ENCODE measurements at regions not wholly inside any gene's neighbourhood (a gene's known extent, or its start where the extent isn't known, plus 50 kb on each side); places are given as distances from the start of the nearest gene placed in this dataset.

GRCh38 chr2:160813506-160813858 lies 319.9 kb upstream of the RBMS1 start:
- Histone ChIP-seq H3K27me3 (no peaks in the 10 kb centered on the region), H3K4me3 (no peak overlapping the region), H3K9me3 (no peaks in the 10 kb centered on the region), H3K27ac (no peak overlapping the region), H3K36me3 (no peaks in the 10 kb centered on the region), H3K4me1 (no peaks in the 10 kb centered on the region)
- intact Hi-C loops (cut with DNase I) = no loop called here
- no peak for TF ChIP-seq CTCF (IDR thresholded peaks at IDR 0.05)
- peak; percentile 49 for ATAC-seq
- DNase-seq = no peak

- Histone ChIP-seq H3K9me3 (peaks cover 0 to 5% of the 10 kb centered on the region in 2 donors), H3K27me3 (no peaks in the 10 kb centered on the region), H3K4me3 (no peak overlapping the region), H3K36me3 (no peaks in the 10 kb centered on the region), H3K4me1 (no peaks in the 10 kb centered on the region), H3K27ac (no peak overlapping the region)
- ATAC-seq (no peak), DNase-seq (no peak)
- TF ChIP-seq CTCF (IDR thresholded peaks at IDR 0.05) = no peak
- intact Hi-C loops (cut with DNase I) = no loop called here
These were observed 323.4 kb upstream of the RBMS1 start for GRCh38 chr2:160816916-160817499.

- no peaks in the 10 kb centered on the region for H3K36me3 ChIP-seq
- ATAC-seq = no peak
- H3K27ac ChIP-seq = no peak overlapping the region
- H3K27me3 ChIP-seq = no peaks in the 10 kb centered on the region
- peaks cover 0 to 33% of the 10 kb centered on the region in 2 donors for H3K9me3 ChIP-seq
- no peaks in the 10 kb centered on the region for H3K4me1 ChIP-seq
- intact Hi-C loops (cut with DNase I) = no loop called here
- DNase-seq = no peak
- no peak for TF ChIP-seq CTCF (IDR thresholded peaks at IDR 0.05)
- no peak overlapping the region for H3K4me3 ChIP-seq
These were observed 327.1 kb upstream of the RBMS1 start for GRCh38 chr2:160820691-160821090.

GRCh38 chr2:160822006-160822405 lies 328.4 kb upstream of the RBMS1 start:
- H3K4me3 ChIP-seq = no peak overlapping the region
- no peak for ATAC-seq
- intact Hi-C loops (cut with DNase I) = no loop called here
- TF ChIP-seq CTCF (IDR thresholded peaks at IDR 0.05) = no peak
- no peak for DNase-seq
- no peaks in the 10 kb centered on the region for H3K36me3 ChIP-seq
- H3K4me1 ChIP-seq = no peaks in the 10 kb centered on the region
- H3K27ac ChIP-seq = no peak overlapping the region
- no peaks in the 10 kb centered on the region for H3K27me3 ChIP-seq
- H3K9me3 ChIP-seq = peaks cover 0 to 45% of the 10 kb centered on the region in 2 donors

- no peaks in the 10 kb centered on the region for H3K27me3 ChIP-seq
- no peak for TF ChIP-seq CTCF (IDR thresholded peaks at IDR 0.05)
- no peaks in the 10 kb centered on the region for H3K36me3 ChIP-seq
- H3K4me3 ChIP-seq = no peak overlapping the region
- H3K4me1 ChIP-seq = no peaks in the 10 kb centered on the region
- H3K9me3 ChIP-seq = peaks cover 0 to 55% of the 10 kb centered on the region in 2 donors
- DNase-seq = no peak
- intact Hi-C loops (cut with DNase I) = no loop called here
- ATAC-seq = no peak
- H3K27ac ChIP-seq = no peak overlapping the region
These were observed 331.8 kb upstream of the RBMS1 start for GRCh38 chr2:160825433-160825832.
